Activated CD4-positive, alpha-beta T cell treated with anti-CD3 and anti-CD28 coated beads, Interleukin-2, amount 10 ng/mL, durations not matched to agents 7 days and 5 days (primary cell): ENCODE measurements at regions not wholly inside any gene's neighbourhood (a gene's known extent, or its start where the extent isn't known, plus 50 kb on each side); places are given as distances from the start of the nearest gene placed in this dataset.

Experiments used
- CTCF ChIA-PET: fragments of 350-600 bp; sonication (Branson Sonifier 250); formaldehyde crosslinking; loops from one replicate; lab custom pipeline; 2021; ENCODE audit warnings: antibody characterized with exemption; lab: Charles Lee
- POLR2A ChIA-PET: fragments of 350-600 bp; sonication (Branson Sonifier 250); formaldehyde crosslinking; loops from one replicate; lab custom pipeline; 2021; ENCODE audit warnings: antibody characterized with exemption; lab: Charles Lee
- DNase-seq: peaks from one replicate; pipeline ENCODE4 v3.0.0-alpha.2; 2020
- H3K27ac Mint-ChIP-seq: one replicate; pipeline ENCODE4 v1.8.0; 2021; ENCODE audit warnings: mild to moderate bottlenecking, moderate library complexity, mixed read lengths
- H3K27me3 Mint-ChIP-seq: one replicate; pipeline ENCODE4 v1.8.0; 2021; ENCODE audit warnings: mixed read lengths
- H3K36me3 Mint-ChIP-seq: one replicate; pipeline ENCODE4 v1.8.0; 2021; ENCODE audit warnings: low read depth, mixed read lengths
- H3K4me1 Mint-ChIP-seq: one replicate; pipeline ENCODE4 v1.8.0; 2021; ENCODE audit warnings: mixed read lengths
- H3K4me3 Mint-ChIP-seq: one replicate; pipeline ENCODE4 v1.8.0; 2021; ENCODE audit warnings: mild to moderate bottlenecking, moderate library complexity, mixed read lengths
- H3K9me3 Mint-ChIP-seq: one replicate; pipeline ENCODE4 v1.8.0; 2021; ENCODE audit warnings: mixed read lengths

- Mint-ChIP-seq H3K9me3 (no peaks in the 10 kb centered on the region), H3K27me3 (no peaks in the 10 kb centered on the region), H3K36me3 (no peaks in the 10 kb centered on the region), H3K27ac (no peak overlapping the region), H3K4me1 (no peaks in the 10 kb centered on the region), H3K4me3 (no peak overlapping the region)
- DNase-seq = no peak
- CTCF ChIA-PET = no interaction called here
- POLR2A ChIA-PET = no interaction called here
These were observed 187.2 kb downstream of the CEMIP2 start for GRCh38 chr9:71581101-71581500.

DNA sequence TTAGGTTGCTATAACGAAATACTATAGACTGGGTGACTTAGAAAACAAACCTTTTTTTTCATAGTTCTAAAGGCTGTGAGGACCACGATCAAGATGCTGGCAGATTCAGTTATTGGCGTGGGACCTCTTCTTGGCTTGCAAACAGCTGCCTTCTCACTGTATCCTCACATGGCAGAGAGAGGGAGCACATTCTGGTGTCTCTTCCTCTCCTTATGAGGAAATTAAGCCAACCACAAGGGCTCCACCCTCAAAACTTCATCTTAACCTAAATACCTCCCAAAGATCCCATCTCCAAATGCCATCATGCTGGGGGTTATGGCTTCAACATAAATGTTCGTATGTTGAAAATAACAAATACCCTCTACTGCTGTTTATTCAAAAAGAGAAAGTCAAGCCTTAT is 197.1 kb downstream of the CEMIP2 start:
- H3K4me1 Mint-ChIP-seq = peaks cover 2% of the 10 kb centered on the region
- ChIA-PET POLR2A (no interaction called here), CTCF (no interaction called here)
- no peak overlapping the region for H3K4me3 Mint-ChIP-seq
- H3K36me3 Mint-ChIP-seq = no peaks in the 10 kb centered on the region
- no peaks in the 10 kb centered on the region for H3K9me3 Mint-ChIP-seq
- H3K27ac Mint-ChIP-seq = no peak overlapping the region
- no peak for DNase-seq
- H3K27me3 Mint-ChIP-seq = peaks cover 15% of the 10 kb centered on the region

DNA sequence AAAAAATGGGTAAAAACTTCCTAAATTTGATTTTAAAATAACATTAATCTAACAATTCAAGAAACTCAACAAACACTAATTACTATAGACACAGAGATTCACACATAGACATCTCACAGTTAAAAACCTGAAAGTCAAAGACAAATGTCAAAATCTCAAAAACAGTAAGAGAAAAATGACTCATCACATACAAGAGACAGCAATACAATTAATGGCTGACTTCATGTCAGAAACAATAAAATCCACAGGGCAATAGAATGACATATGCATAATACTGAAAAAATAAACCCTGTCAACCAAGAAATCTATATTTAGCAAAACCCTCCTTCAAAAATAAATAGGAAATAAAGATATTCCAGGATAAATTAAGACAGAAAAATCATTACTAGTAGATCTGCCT is 200.4 kb downstream of the CEMIP2 start:
- H3K4me3 Mint-ChIP-seq = no peak overlapping the region
- CTCF ChIA-PET = no interaction called here
- H3K36me3 Mint-ChIP-seq = no peaks in the 10 kb centered on the region
- no peak for DNase-seq
- H3K27me3 Mint-ChIP-seq = peaks cover 15% of the 10 kb centered on the region
- H3K9me3 Mint-ChIP-seq = no peaks in the 10 kb centered on the region
- POLR2A ChIA-PET = no interaction called here
- no peak overlapping the region for H3K27ac Mint-ChIP-seq
- peaks cover 2% of the 10 kb centered on the region for H3K4me1 Mint-ChIP-seq

GRCh38 chr9:71562140-71562539 is 206.2 kb downstream of the CEMIP2 start:
- DNase-seq = no peak
- CTCF ChIA-PET = no interaction called here
- H3K36me3 Mint-ChIP-seq = no peaks in the 10 kb centered on the region
- no peak overlapping the region for H3K27ac Mint-ChIP-seq
- POLR2A ChIA-PET = no interaction called here
- no peaks in the 10 kb centered on the region for H3K9me3 Mint-ChIP-seq
- H3K4me1 Mint-ChIP-seq = no peaks in the 10 kb centered on the region
- no peak overlapping the region for H3K4me3 Mint-ChIP-seq
- peaks cover 12% of the 10 kb centered on the region for H3K27me3 Mint-ChIP-seq

- Mint-ChIP-seq H3K4me3 (no peak overlapping the region), H3K27ac (no peak overlapping the region), H3K4me1 (no peaks in the 10 kb centered on the region), H3K27me3 (peaks cover 10% of the 10 kb centered on the region), H3K36me3 (no peaks in the 10 kb centered on the region), H3K9me3 (no peaks in the 10 kb centered on the region)
- POLR2A ChIA-PET = no interaction called here
- no peak for DNase-seq
- CTCF ChIA-PET = interaction anchor here (0.8 kb wide), 1 partner anchor 82 kb away, joined by 3 read pairs; no protein-coding TSS in a partner anchor
These were observed 211.0 kb downstream of the CEMIP2 start for GRCh38 chr9:71557310-71557709.

DNA sequence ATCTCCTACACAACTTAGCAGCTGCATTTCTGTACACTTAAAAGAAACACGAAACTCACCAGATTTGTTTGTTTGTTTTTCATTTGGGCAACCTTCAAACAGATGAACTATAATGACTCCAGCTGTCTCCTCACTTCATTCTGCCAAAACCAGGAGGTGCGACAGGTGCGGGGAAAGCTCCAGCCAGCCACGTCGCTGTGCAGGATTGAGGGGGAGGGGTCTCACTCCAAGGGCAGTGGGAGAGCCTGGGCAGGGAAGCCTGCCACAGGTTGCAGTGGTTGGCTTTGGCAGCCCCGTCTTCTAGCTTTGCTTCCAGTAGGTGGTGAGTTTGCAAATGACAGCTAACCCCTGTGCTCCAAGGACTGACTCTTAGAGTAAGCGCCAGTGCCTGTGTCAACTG is 215.8 kb downstream of the CEMIP2 start:
- H3K36me3 Mint-ChIP-seq = no peaks in the 10 kb centered on the region
- no peak overlapping the region for H3K27ac Mint-ChIP-seq
- ChIA-PET POLR2A (interaction anchor here (0.5 kb wide), 1 partner anchor 14 kb away, joined by 4 read pairs; no protein-coding TSS in a partner anchor), CTCF (no interaction called here)
- H3K4me3 Mint-ChIP-seq = no peak overlapping the region
- no peak for DNase-seq
- no peaks in the 10 kb centered on the region for H3K4me1 Mint-ChIP-seq
- no peaks in the 10 kb centered on the region for H3K9me3 Mint-ChIP-seq
- H3K27me3 Mint-ChIP-seq = peaks cover 36% of the 10 kb centered on the region

DNA sequence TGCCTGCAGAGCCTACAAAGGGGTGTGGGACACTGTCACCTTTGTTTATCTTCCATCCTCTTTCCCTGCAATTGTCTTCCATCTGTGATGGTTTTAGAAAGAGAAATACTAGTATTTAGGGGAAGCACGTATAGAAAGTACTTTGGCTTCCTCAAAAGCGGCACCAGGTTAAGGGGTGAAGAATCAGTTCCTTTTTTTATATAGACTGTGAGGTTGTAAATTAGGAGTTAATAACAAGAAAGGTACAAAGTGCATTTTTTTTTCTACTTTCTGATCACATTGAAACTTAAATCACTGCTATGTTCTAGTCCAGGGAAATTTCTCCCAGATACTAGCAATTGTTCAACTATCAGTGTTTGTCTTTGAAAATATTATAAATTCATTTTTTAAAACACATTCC is 219.3 kb downstream of the CEMIP2 start:
- no peak for DNase-seq
- Mint-ChIP-seq H3K36me3 (no peaks in the 10 kb centered on the region), H3K4me1 (no peaks in the 10 kb centered on the region), H3K9me3 (no peaks in the 10 kb centered on the region), H3K4me3 (no peak overlapping the region), H3K27ac (no peak overlapping the region), H3K27me3 (peaks cover 45% of the 10 kb centered on the region)
- ChIA-PET CTCF (no interaction called here), POLR2A (no interaction called here)

DNA sequence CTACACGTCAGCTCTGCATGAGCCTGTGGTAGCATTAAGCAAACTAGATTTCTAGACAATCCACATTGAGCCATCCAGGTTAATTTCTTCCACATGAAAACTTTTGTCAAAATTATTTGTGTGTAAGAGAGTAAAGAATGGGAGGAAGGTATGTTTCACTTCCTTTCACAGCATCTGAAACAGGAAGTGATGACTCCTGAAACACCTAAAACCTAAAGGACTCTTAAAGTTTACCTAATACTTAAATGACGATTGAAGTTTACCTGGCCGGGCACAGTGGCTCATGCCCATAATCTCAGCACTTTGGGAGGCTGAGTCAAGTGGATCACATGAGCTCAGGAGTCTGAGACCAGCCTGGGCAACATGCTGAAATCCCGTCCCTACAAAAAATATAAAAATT is 223.8 kb downstream of the CEMIP2 start:
- no peak overlapping the region for H3K27ac Mint-ChIP-seq
- H3K4me1 Mint-ChIP-seq = no peaks in the 10 kb centered on the region
- no peaks in the 10 kb centered on the region for H3K36me3 Mint-ChIP-seq
- H3K4me3 Mint-ChIP-seq = no peak overlapping the region
- no peak for DNase-seq
- POLR2A ChIA-PET = no interaction called here
- H3K9me3 Mint-ChIP-seq = no peaks in the 10 kb centered on the region
- H3K27me3 Mint-ChIP-seq = peaks cover 30% of the 10 kb centered on the region
- CTCF ChIA-PET = no interaction called here

- peaks cover 18% of the 10 kb centered on the region for H3K27me3 Mint-ChIP-seq
- ChIA-PET CTCF (no interaction called here), POLR2A (no interaction called here)
- no peak for DNase-seq
- H3K27ac Mint-ChIP-seq = no peak overlapping the region
- no peaks in the 10 kb centered on the region for H3K9me3 Mint-ChIP-seq
- H3K36me3 Mint-ChIP-seq = no peaks in the 10 kb centered on the region
- H3K4me1 Mint-ChIP-seq = no peaks in the 10 kb centered on the region
- no peak overlapping the region for H3K4me3 Mint-ChIP-seq
These were observed 226.9 kb downstream of the CEMIP2 start for GRCh38 chr9:71541436-71541835.

DNA sequence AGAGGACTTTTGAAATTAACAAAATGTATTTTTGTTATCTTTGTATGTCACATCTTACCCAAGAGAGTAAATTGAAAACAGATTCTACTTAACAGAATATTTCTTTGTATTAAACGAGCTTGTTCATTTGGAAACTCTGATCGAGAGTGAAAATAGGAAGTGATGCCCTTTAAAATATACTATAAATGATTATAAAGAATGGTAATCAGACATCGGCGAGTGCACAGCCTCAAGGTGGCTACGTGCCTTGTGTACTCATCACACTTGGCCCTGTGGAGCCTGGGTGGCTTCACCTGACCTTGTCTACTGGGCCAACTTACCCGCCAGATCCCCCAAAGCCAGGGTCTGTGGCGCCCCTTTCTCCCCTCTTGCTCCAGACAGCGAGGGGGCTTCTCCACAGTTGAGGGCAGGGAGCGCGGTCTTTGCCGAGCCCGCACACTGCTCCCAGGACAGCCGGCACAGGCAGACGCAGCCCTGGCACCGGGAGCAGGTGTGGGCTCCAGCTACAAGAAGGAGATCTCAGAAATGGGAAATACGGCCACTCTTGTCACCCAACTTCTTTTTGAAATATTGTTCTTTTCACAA is 243.2 kb downstream of the CEMIP2 start:
- H3K4me1 Mint-ChIP-seq = no peaks in the 10 kb centered on the region
- H3K4me3 Mint-ChIP-seq = no peak overlapping the region
- H3K27ac Mint-ChIP-seq = no peak overlapping the region
- no peaks in the 10 kb centered on the region for H3K36me3 Mint-ChIP-seq
- H3K9me3 Mint-ChIP-seq = no peaks in the 10 kb centered on the region
- CTCF ChIA-PET = no interaction called here
- POLR2A ChIA-PET = no interaction called here
- H3K27me3 Mint-ChIP-seq = peaks cover 8% of the 10 kb centered on the region
- DNase-seq = no peak

DNA sequence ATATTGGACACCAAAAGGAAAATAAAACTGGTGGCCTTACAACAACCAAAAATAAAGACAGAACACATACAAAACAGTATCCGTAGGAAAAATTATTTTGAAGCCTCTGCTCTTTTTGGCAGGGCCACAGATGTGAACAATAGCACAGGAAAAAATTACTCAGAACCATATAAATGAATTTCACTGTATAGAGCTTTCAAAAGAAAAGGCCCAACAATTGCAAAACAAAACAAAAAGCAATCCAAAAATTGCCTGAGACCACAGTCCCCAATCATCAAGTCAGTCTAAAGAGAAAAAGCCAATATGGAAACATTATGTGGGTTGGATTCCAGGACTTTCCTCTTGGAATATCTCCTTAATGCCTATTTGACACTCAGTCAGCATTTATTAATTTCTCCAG is 243.8 kb downstream of the CEMIP2 start:
- Mint-ChIP-seq H3K9me3 (no peaks in the 10 kb centered on the region), H3K4me3 (no peak overlapping the region), H3K27ac (no peak overlapping the region), H3K27me3 (peaks cover 12% of the 10 kb centered on the region), H3K36me3 (no peaks in the 10 kb centered on the region), H3K4me1 (no peaks in the 10 kb centered on the region)
- CTCF ChIA-PET = no interaction called here
- POLR2A ChIA-PET = no interaction called here
- DNase-seq = no peak

- Mint-ChIP-seq H3K27me3 (peaks cover 16% of the 10 kb centered on the region), H3K27ac (no peak overlapping the region), H3K9me3 (no peaks in the 10 kb centered on the region), H3K4me3 (no peak overlapping the region), H3K36me3 (no peaks in the 10 kb centered on the region), H3K4me1 (no peaks in the 10 kb centered on the region)
- ChIA-PET POLR2A (no interaction called here), CTCF (interaction anchor here (1.0 to 1.2 kb wide), 2 partner anchors 37 to 62 kb away, joined by 3 read pairs; no protein-coding TSS in a partner anchor)
- no peak for DNase-seq
These were observed 247.2 kb downstream of the CEMIP2 start for GRCh38 chr9:71521132-71521531.

GRCh38 chr9:71519098-71519696 is 249.1 kb downstream of the CEMIP2 start:
- H3K9me3 Mint-ChIP-seq = no peaks in the 10 kb centered on the region

More at GRCh38 chr9:71519098-71519696, 249.1 kb downstream of the CEMIP2 start:
- DNase-seq = no peak
- no peaks in the 10 kb centered on the region for H3K36me3 Mint-ChIP-seq
- ChIA-PET CTCF (no interaction called here), POLR2A (no interaction called here)
- peaks cover 24% of the 10 kb centered on the region for H3K27me3 Mint-ChIP-seq
- no peak overlapping the region for H3K4me3 Mint-ChIP-seq
- H3K27ac Mint-ChIP-seq = no peak overlapping the region
- H3K4me1 Mint-ChIP-seq = no peaks in the 10 kb centered on the region
